Upper lobe of left lung (tissue), 6 donors: ENCODE measurements at regions not wholly inside any gene's neighbourhood (a gene's known extent, or its start where the extent isn't known, plus 50 kb on each side); places are given as distances from the start of the nearest gene placed in this dataset.
A peak's percentile ranks its signal among the peaks of the same experiment; 100 is the strongest.

ENCODE experiments used
- ATAC-seq, 2 donors: fragments of 200-7000 bp; cut with Tn5 transposase; one replicate each; pipeline ENCODE4 v1.9.1; 2022; ENCODE audit warnings: mild to moderate bottlenecking in 2 of 2, moderate library complexity in 2 of 2; ENCODE audit not compliant: low FRiP score in 2 of 2
- DNase-seq, 2 donors: peaks; one replicate each; pipeline ENCODE4 v3.0.0-alpha.2; 2019 to 2020
- H3K27ac ChIP-seq, 4 donors: fragments of 200-600 bp; sonication (generic); one replicate each; pipeline ENCODE4 v1.5.1; 2016 to 2019
- H3K27me3 ChIP-seq, 4 donors: fragments of 200-600 bp; sonication (generic); one replicate each; pipeline ENCODE4 v1.5.1; 2017 to 2019
- H3K36me3 ChIP-seq, 4 donors: fragments of 200-600 bp; sonication (generic); one replicate each; pipeline ENCODE4 v1.5.1; 2016 to 2019
- H3K4me1 ChIP-seq, 4 donors: fragments of 200-600 bp; sonication (generic); one replicate each; pipeline ENCODE4 v1.5.1; 2018 to 2019
- H3K4me3 ChIP-seq, 4 donors: fragments of 200-600 bp; sonication (generic); one replicate each; pipeline ENCODE4 v1.5.1; 2017 to 2019; ENCODE audit warnings: mild to moderate bottlenecking in 2 of 4, moderate library complexity in 1 of 4
- H3K9me3 ChIP-seq, 4 donors: fragments of 200-600 bp; sonication (generic); one replicate each; pipeline ENCODE4 v1.5.1; 2018 to 2019
- CTCF ChIP-seq, 6 experiments: fragments of 450-650 bp in 4 of 6; fragments of 200-600 bp in 2 of 6; sonication (generic) in 2 of 6; IDR thresholded peaks; one replicate each; pipeline ENCODE4 v1.5.1; 2016 to 2019; ENCODE audit warnings: antibody characterized with exemption in 6 of 6
- EP300 ChIP-seq, 4 donors: sonication (generic); formaldehyde crosslinking; IDR thresholded peaks; one replicate each; pipeline ENCODE4 v1.5.1; 2017; ENCODE audit warnings: antibody characterized with exemption in 4 of 4, control low read depth in 2 of 4
- POLR2A ChIP-seq, 4 donors: fragments of 450-650 bp; IDR thresholded peaks; one replicate each; pipeline ENCODE4 v1.5.1; 2016 to 2017; ENCODE audit warnings: antibody characterized with exemption in 4 of 4, mild to moderate bottlenecking in 2 of 4
- POLR2AphosphoS5 ChIP-seq, 2 donors: sonication (generic); formaldehyde crosslinking; IDR thresholded peaks; one replicate each; pipeline ENCODE4 v1.5.1; 2017; ENCODE audit warnings: antibody characterized with exemption in 2 of 2
- WGBS, 2 donors: methylation state at CpG; one replicate each; pipeline ENCODE4 v1.1.5; 2017 to 2018; 5-methylcytosine and 5-hydroxymethylcytosine counted together
- donor health status: DM: no; HTN: no; CAD: no; lungs with moderate emphysema.
- donor health status: DM: no; HTN: yes; CAD: no; lungs with severe emphysema.

GRCh38 chr13:78826936-78827335 is 168.0 kb upstream of the OBI1 start:
- H3K36me3 ChIP-seq, result no peaks in the 10 kb centered on the region
- TF ChIP-seq POLR2A (IDR thresholded peaks at IDR 0.05) (no peak), POLR2AphosphoS5 (IDR thresholded peaks at IDR 0.05) (no peak), EP300 (IDR thresholded peaks at IDR 0.05) (no peak), CTCF (IDR thresholded peaks at IDR 0.05) (no peak)
- no peaks in the 10 kb centered on the region for H3K27me3 ChIP-seq
- DNase-seq (no peak), ATAC-seq (no peak)
- H3K4me1 ChIP-seq, result no peaks in the 10 kb centered on the region
- no peaks in the 10 kb centered on the region for H3K9me3 ChIP-seq
- no peak overlapping the region for H3K4me3 ChIP-seq
- WGBS, 2 donors, result 55 to 81% methylated on average over 2 of the region's 2 CpGs
- H3K27ac ChIP-seq, result no peak overlapping the region

DNA sequence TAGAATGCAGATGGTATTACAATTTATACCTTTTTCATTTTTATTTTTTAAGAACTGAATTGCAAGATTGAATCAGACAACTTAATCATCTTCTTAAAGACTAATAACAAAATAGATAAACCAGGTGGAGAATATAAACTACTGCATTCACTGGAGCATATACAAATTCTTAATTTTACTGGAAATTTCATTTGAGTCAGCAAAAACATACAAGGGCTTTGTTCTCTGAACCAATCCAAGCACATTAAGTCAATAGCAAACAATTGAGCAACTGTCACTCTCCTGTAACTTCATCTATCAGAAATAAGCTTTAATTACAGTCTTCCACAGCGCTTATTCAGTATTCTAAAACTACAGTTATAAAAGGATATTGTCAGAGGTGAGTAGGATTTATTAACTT is 167.4 kb upstream of the OBI1 start:
- whole genome bisulfite sequencing, 2 donors, result 74 to 87% methylated on average over 1 of the region's 1 CpG
- Histone ChIP-seq H3K27ac (no peak overlapping the region), H3K4me3 (no peak overlapping the region), H3K36me3 (no peaks in the 10 kb centered on the region), H3K27me3 (no peaks in the 10 kb centered on the region), H3K9me3 (no peaks in the 10 kb centered on the region), H3K4me1 (no peaks in the 10 kb centered on the region)
- TF ChIP-seq EP300 (IDR thresholded peaks at IDR 0.05), result no peak
- TF ChIP-seq POLR2AphosphoS5 (IDR thresholded peaks at IDR 0.05), result no peak
- no peak for TF ChIP-seq POLR2A (IDR thresholded peaks at IDR 0.05)
- no peak for TF ChIP-seq CTCF (IDR thresholded peaks at IDR 0.05)
- ATAC-seq (no peak), DNase-seq (no peak)

- Histone ChIP-seq H3K36me3 (no peaks in the 10 kb centered on the region), H3K27me3 (no peaks in the 10 kb centered on the region), H3K4me3 (no peak overlapping the region), H3K27ac (no peak overlapping the region), H3K9me3 (no peaks in the 10 kb centered on the region), H3K4me1 (no peaks in the 10 kb centered on the region)
- 40 to 66% methylated on average over 1 of the region's 1 CpG for WGBS, 2 donors
- TF ChIP-seq POLR2AphosphoS5 (IDR thresholded peaks at IDR 0.05) (no peak), POLR2A (IDR thresholded peaks at IDR 0.05) (no peak), EP300 (IDR thresholded peaks at IDR 0.05) (no peak), CTCF (IDR thresholded peaks at IDR 0.05) (no peak)
- DNase-seq (no peak), ATAC-seq (no peak)
Observed at GRCh38 chr13:78820541-78820940, 161.6 kb upstream of the OBI1 start.

DNA sequence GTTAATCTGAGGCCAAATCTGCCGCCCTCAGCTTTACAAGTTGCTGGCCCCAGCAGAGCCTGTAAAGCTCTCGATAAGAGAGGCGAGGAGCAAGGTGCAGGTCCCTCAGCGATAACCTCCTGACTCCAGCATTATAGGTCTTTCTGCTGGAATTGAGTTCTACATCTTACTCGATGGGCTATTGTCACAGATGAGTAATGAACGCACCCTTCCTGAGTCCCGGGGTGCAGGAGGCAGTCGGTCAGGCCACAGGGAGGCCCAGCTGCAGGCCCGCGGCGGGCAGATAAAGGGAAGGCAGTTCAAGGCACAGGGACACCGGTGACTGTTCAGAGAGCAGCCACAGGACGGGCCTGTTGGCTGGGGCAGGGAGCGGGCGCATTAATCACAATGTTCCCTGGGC is 157.6 kb upstream of the OBI1 start:
- no peaks in the 10 kb centered on the region for H3K9me3 ChIP-seq
- no peak overlapping the region for H3K4me3 ChIP-seq
- ATAC-seq (no peak), DNase-seq (peak in 1 of 2 donors; percentile 60)
- H3K27me3 ChIP-seq, result no peaks in the 10 kb centered on the region
- H3K27ac ChIP-seq, result no peak overlapping the region
- TF ChIP-seq EP300 (IDR thresholded peaks at IDR 0.05) (no peak), POLR2AphosphoS5 (IDR thresholded peaks at IDR 0.05) (no peak), CTCF (IDR thresholded peaks at IDR 0.05) (no peak), POLR2A (IDR thresholded peaks at IDR 0.05) (no peak)
- no peaks in the 10 kb centered on the region for H3K4me1 ChIP-seq
- 60 to 62% methylated on average over 14 to 15 of the region's 15 CpGs for WGBS, 2 donors
- H3K36me3 ChIP-seq, result no peaks in the 10 kb centered on the region

- H3K4me1 ChIP-seq, result no peaks in the 10 kb centered on the region
- TF ChIP-seq POLR2AphosphoS5 (IDR thresholded peaks at IDR 0.05), result no peak
- no peak for TF ChIP-seq POLR2A (IDR thresholded peaks at IDR 0.05)
- no peak for TF ChIP-seq CTCF (IDR thresholded peaks at IDR 0.05)
- no peak for TF ChIP-seq EP300 (IDR thresholded peaks at IDR 0.05)
- 50 to 58% methylated on average over 1 of the region's 1 CpG for WGBS, 2 donors
- no peak overlapping the region for H3K27ac ChIP-seq
- no peak for ATAC-seq
- no peaks in the 10 kb centered on the region for H3K9me3 ChIP-seq
- no peak overlapping the region for H3K4me3 ChIP-seq
- no peaks in the 10 kb centered on the region for H3K36me3 ChIP-seq
- no peak for DNase-seq
- H3K27me3 ChIP-seq, result no peaks in the 10 kb centered on the region
Observed at GRCh38 chr13:78816154-78816553, 157.2 kb upstream of the OBI1 start.
